BLaER1 treated with 17β-estradiol and CSF1 and Interleukin-3, amounts not matched to agents 10 nM and 100 nM (cell line): ENCODE measurements at regions not wholly inside any gene's neighbourhood (a gene's known extent, or its start where the extent isn't known, plus 50 kb on each side); places are given as distances from the start of the nearest gene placed in this dataset.

Experiments used
- H3K27ac ChIP-seq, 11 experiments: shearing (Covaris generic); formaldehyde crosslinking; 2 replicates each; pipeline ENCODE4 v1.8.1; 2022
- H3K27me3 ChIP-seq, 11 experiments: shearing (Covaris generic); formaldehyde crosslinking; 2 replicates each; pipeline ENCODE4 v1.8.1; 2022
- H3K36me3 ChIP-seq, 11 experiments: shearing (Covaris generic); formaldehyde crosslinking; 2 replicates each; pipeline ENCODE4 v1.8.1; 2022
- H3K4me1 ChIP-seq, 10 experiments: shearing (Covaris generic); formaldehyde crosslinking; 2 replicates each; pipeline ENCODE4 v1.8.1; 2022
- H3K4me2 ChIP-seq, 11 experiments: shearing (Covaris generic); formaldehyde crosslinking; 2 replicates each; pipeline ENCODE4 v1.8.1; 2022
- H3K4me3 ChIP-seq, 10 experiments: shearing (Covaris generic); formaldehyde crosslinking; 2 replicates each; pipeline ENCODE4 v1.8.1; 2022
- H3K9ac ChIP-seq, 11 experiments: shearing (Covaris generic); formaldehyde crosslinking; 2 replicates each; pipeline ENCODE4 v1.8.1; 2022
- H3K9me3 ChIP-seq, 11 experiments: shearing (Covaris generic); formaldehyde crosslinking; replicated peaks in 1 of 11; 2 replicates each; pipeline ENCODE4 v1.8.1; 2022
- H4K20me1 ChIP-seq, 11 experiments: shearing (Covaris generic); formaldehyde crosslinking; 2 replicates each; pipeline ENCODE4 v1.8.1; 2022
- Cebpa-rat ChIP-seq, 11 experiments: shearing (Covaris generic); IDR thresholded peaks; 2 replicates each; pipeline ENCODE4 v1.8.1; 2022

- Histone ChIP-seq H3K9ac (no peak overlapping the region), H3K4me2 (no peak overlapping the region), H3K27me3 (no peaks in the 10 kb centered on the region), H3K36me3 (no peaks in the 10 kb centered on the region), H3K4me1 (no peaks in the 10 kb centered on the region; a peak in 1 of 20 replicates), H3K27ac (no peak overlapping the region), H3K9me3 (no peaks in the 10 kb centered on the region), H3K4me3 (no peak overlapping the region), H4K20me1 (no peaks in the 10 kb centered on the region)
- TF ChIP-seq Cebpa-rat (IDR thresholded peaks at IDR 0.05): no peak
These were observed 50.5 kb upstream of the ITPRID2 start for GRCh38 chr2:181841079-181841478.
